IPS-11a (cell line): ENCODE measurements at regions not wholly inside any gene's neighbourhood (a gene's known extent, or its start where the extent isn't known, plus 50 kb on each side); places are given as distances from the start of the nearest gene placed in this dataset.

ENCODE experiments used
- H3K4me3 ChIP-seq: one replicate; pipeline ENCODE4 v1.5.1; 2013; ENCODE audit warnings: low read depth, low read length, control low read depth

DNA sequence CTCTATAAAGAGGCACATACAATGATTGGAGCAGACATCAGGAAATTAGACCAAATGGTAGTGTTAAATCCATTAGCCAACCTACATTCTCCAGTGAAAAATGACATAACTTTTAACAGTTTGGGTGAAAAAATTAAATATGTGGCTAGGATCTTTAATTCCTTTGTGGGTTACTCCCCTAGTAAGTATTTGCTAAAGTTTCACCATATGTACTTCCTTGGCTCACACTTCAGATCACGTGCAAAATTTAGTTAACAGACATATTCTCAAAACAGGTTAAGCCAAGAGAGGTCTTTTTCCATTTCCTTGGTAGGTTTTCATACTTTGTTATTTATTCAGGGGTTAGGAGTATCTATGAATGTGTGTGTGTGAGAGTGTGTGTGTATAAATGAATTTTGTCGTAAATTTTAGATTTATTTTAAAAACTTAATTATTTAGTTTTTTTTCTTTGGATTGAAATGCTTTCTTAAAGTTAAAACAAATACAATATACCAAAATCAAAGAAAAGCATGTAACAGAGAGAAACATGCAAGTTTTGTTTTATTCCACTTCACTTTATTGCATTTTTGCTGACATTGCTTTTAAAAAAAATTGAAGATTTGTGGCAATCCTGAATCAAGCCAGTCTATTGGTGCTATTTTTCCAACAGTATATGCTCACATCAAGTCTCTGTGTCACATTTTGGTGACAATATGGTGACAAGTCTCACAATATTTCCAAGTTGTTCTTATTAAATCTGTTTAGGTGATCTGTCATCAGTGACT lies 258.7 kb downstream of the FLRT2 start:
- H3K4me3 ChIP-seq, result no peak overlapping the region

DNA sequence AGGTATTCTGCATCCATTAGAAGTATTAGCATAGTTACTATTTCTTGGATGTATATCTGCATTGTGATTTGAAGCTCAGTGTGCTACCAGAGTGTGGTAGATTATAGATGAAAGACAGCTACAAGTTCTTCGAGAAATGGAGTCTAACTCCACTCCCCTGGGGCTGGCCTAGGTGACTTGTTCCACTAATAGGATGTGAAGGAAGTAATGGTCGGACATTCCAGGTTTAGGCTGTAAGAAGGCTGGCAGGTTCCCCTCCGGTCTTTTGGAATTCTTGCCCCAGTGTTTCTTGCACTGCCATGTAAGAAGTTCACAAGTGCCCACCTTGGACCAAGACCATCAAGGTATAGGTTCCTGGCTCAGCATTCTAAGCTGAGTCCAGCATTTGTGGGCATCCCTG lies 236.4 kb downstream of the FLRT2 start:
- no peak overlapping the region for H3K4me3 ChIP-seq

DNA sequence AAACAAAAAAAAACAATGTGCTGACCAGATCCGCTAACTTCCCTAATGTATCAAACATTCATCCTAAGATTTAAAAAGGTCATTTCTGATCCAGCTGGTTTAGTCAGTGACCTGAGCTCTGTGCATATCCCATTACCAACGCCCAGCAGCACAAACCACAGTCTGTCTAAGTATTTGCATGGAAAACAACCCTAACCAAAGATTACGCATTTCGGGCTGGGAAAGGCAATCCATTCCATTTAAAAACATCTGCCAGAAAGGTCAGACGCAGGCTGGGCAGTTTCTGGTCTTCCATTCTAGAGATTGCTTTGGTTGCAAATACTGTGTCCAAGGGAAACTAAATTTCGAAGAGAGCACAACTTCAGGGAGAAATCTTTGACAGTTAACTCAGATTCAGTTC lies 234.9 kb downstream of the FLRT2 start:
- H3K4me3 ChIP-seq, result no peak overlapping the region

DNA sequence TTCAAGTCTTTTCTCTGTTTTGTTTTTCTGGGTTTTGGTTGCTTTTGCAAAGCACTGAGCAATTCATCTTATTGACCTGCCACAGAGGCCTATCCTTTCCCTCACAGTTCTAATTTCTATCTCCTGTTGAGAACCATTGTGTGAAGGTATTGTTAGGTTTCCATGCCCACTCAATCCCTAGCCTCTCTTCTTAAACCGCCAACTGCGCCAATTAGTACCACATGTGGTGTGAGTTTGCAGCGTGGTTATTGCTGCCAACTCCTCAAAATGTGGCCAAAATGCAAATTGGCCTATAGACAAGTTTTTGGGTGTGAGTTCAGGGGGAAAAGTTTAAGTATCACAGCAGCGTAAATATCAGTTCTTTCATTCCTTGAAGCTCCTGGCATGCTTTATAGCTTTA lies 232.6 kb downstream of the FLRT2 start:
- H3K4me3 ChIP-seq, result no peak overlapping the region

DNA sequence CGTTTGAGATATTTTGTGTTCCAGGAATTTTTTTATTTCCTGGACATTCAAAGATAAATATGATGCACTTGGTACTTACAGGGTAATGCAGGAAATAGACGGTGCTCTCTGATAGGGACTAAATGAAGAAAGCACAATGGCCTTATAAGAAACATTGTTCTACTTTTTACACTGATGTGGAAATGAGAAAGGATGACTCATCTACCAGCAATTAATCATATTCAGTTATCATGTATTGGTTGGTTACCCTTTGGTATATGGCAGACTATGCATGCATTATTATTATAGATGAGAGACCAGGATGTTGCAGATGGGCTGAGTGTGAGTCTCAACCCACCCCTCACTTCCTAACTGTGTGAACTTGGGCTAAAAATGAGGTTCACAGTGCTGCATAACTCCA lies 222.2 kb downstream of the FLRT2 start:
- no peak overlapping the region for H3K4me3 ChIP-seq

DNA sequence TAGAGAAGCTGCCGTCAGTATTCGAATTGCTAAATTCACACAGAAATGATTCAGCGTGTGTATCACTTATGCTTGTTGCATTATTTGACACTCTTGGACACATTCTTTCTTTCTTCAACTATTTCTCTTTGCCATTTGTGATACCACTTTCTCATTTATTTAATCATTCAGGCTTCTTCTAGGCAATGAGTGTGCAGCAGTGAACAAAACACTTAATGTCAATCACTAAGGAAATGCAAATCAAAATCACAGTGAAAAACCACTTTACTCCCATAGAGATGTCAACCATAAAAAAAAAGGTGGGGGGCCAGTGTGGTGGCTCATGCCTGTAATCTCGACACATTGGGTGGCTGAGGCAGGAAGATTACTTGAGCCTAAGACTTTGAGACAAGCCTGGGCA lies 214.6 kb downstream of the FLRT2 start:
- no peak overlapping the region for H3K4me3 ChIP-seq

DNA sequence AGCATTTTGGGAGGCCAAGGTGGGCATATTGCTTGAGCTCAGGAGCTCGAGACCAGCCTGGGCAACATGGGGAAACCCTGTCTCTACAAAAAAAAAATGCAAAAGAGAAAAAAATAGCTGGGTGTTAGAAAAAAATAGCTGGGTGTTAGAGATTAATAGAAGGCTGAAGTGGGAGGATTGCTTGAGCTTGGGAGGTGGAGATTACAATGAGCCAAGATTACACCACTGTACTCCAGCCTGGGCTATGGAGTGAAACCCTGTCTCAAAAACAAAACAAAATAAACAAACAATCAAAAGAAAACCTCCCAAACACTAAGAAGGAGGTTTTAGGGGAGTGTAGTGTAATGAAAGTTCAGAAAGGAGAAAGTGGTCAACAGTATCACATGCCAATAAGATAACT lies 202.1 kb downstream of the FLRT2 start:
- no peak overlapping the region for H3K4me3 ChIP-seq

DNA sequence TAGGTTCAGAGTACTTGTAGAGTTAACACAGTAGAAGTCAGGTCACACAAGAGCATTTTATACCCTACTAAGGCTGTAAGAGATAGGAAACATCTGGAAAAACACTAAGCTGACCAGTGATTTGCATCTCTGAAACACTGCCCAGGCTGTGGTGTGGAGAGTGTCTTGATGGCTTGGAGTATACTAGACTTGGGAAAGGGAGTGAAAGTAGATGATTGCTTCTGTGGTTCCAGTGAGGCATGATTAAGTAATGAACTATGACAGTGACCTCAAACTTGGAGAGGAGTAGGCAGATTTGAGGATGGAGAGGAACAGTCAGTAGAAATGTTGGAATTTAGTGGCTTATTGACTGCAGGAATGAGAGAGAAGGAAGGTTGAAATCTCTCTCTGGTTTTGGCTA lies 201.2 kb downstream of the FLRT2 start:
- no peak overlapping the region for H3K4me3 ChIP-seq

DNA sequence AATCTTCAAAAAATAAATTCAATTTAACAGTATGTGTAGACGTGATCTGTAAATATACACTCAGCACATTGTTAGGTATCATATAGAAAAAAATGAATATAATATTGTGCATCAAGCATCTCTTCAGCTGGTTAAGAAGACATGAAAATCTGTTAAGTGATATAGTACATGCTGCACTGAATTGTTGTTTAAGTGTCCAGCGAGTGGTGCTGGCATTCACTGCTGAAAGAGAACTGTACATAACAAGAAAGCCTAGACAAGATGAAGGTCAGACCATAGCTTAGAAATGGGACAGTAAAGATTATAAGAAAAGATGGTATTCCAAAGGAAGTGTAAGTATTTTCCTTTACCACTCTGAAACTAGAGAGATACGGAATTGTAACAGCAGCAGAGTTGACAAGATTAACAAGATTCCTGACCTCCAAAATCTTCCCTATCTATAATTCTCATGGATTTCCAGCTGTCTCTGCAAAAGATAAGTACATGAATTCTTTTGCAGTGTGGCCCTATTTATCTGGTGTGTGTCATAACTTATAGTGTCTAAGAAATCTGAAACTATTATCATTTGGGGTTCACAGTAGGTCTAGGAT lies 198.6 kb downstream of the FLRT2 start:
- no peak overlapping the region for H3K4me3 ChIP-seq

DNA sequence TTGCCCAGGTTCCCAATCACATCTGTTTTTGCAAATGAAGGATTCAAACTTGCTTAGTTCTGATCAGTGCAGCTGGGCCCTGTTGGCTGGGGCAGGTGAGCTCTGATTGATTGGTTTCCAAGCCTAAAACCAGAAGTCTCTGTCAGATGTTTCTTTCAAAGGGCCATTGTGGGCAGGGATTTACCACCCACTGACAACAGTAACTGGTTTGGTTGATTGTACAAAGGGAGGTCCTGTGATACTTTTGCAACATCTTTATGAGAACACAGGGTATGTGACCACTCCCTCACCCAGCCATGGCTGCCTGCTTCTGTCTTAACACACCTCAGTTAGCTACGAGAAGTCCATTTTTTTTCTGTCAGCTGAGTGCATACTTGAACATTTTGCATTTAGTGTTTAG lies 184.1 kb downstream of the FLRT2 start:
- no peak overlapping the region for H3K4me3 ChIP-seq

DNA sequence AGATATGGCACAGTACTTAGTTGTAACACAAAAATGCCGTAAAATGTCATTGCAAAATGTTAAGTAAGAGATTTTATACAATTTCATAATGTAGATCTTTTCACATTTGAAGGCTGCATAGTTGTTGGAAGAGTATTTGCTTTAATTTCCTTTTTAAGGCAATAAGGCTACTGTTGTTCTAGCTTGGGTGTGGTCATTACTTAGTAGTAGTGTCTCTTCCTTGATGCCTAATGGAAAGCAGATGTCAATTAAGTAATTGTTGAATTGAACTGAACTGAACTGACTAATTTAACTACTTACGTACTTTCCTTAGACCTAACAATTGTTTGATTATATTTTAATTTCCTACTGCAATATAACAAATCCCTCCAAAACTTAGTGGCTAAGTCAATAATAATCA lies 181.7 kb downstream of the FLRT2 start:
- H3K4me3 ChIP-seq, result no peak overlapping the region
